HG03095 (cell line): ENCODE measurements at regions not wholly inside any gene's neighbourhood (a gene's known extent, or its start where the extent isn't known, plus 50 kb on each side); places are given as distances from the start of the nearest gene placed in this dataset.
"Not testable (repeated sequence)": the region's sequence is repeated elsewhere in the genome, so short reads cannot be mapped to it uniquely, and the experiment has no call there.

Source experiments
- ATAC-seq: cut with Tn5 transposase; IDR thresholded peaks from one replicate; pipeline ENCODE4 v1.9.1; 2021; ENCODE audit warnings: moderate library complexity; ENCODE audit not compliant: unreplicated experiment

- no peak for ATAC-seq
Observed at GRCh38 chr5:128782446-128782845, 182.8 kb upstream of the SLC27A6 start.

DNA sequence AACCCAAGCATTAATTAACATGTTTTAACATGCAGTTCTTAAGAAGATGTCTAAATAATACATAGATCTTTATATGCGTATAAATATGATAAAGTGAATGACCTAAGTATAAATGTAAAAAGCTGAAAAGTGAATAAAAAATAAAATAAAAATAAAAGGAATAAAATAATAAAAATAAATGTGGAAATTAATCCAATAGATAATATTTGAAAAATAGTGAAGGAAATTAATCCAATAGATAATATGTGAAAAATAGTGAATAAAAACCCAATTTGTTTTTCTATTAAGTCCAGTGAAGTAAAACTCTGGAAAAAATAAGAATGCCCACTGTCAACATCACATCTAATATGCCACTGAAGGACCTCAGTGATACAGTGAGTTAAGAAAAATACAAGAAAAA, 180.6 kb upstream of the SLC27A6 start:
- no peak for ATAC-seq

DNA sequence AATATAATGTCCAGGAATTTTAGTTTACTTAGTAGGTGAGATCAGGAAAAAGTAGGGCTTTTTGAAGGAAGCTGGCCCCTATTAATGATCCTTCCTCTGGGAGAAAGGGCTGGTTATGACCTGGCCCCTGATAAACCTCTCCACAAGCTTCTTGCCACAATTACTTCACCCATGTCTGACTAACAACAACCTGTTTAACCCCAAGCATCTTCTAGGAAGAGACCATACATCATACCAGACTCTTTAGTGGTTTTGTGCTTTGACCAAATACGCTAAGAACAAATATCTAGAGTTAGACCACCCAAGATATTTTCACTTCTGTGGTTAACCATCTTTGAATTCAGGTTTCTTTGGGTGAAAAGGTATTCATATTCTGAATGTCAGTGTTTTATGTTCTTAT, 174.0 kb upstream of the SLC27A6 start:
- ATAC-seq, result no peak

DNA sequence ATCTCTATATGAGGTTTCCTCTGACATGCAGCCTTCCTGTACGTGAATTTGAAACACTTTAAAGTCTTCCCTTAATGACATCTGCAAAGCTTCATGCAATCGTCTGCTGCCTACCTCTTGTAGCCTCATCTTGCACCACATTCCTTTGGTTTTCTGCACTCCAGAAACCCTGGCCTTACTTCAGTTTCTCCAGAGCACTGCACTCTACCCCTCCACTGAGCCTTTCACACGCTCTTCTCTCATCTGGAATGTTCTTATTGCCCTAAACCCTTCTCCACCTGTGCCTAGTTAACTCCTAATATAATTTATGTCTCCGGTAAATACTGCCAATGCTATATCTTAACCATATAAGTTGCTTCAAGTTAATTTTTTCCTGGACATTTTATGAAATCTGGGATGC, 168.8 kb upstream of the SLC27A6 start:
- ATAC-seq, result no peak

DNA sequence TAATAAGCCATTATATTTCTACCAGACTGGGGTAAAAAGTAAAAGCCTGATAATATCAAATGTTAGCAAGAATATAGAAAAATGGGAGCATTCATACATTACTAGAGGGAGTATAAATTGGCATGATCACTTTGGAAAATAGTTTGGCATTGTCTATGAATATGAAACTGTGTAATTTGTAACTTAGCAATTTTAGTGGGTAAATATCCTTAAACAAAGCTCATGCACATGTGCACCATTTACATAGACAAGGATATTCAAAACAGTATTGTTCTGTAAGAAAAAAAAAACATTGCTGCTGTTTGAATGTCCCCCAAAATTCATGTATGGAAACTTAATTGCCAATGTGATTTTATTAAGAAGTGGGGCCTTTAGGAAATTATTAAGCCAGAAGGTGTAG, 166.4 kb upstream of the SLC27A6 start:
- ATAC-seq, result no peak

DNA sequence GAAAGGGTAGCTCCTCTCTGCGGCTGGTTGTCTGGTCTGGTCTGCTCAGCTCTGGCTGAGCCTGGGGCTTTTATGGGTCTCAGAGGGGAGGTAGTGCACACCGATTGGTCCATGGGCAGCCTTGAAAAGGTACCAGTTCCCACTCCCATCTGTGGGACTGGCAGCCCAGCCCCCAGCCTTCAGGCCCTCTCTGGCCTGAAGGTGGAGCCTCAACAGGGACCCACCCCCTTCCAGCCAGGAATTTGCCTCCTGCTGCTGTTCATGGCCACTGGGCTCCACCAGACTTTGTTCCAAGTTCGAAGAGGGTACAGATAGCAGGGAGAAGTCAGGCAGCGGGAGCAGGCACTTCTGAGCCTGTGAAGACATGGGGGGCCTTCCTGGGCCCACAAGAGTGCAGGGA, 165.3 kb upstream of the SLC27A6 start:
- ATAC-seq, result no peak

DNA sequence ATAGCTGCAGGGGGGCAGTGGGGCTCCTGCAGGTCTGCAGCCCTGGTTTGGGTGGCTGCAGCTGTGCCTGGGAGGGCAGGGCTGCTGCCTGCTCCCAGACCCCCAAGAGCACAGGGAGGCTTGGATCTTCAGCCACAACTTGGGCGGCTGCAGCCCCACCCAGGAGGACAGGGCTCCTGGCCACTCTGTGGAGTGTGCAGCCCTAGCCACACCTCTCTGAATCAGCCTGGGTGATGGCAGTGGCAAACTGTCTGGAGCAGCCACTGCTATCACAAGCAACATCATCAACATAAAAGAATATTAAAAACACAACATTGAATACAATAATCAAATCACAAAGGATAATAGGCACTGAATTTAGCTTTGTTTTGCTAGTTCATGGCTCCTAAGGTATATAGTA, 164.9 kb upstream of the SLC27A6 start:
- ATAC-seq, result no peak

DNA sequence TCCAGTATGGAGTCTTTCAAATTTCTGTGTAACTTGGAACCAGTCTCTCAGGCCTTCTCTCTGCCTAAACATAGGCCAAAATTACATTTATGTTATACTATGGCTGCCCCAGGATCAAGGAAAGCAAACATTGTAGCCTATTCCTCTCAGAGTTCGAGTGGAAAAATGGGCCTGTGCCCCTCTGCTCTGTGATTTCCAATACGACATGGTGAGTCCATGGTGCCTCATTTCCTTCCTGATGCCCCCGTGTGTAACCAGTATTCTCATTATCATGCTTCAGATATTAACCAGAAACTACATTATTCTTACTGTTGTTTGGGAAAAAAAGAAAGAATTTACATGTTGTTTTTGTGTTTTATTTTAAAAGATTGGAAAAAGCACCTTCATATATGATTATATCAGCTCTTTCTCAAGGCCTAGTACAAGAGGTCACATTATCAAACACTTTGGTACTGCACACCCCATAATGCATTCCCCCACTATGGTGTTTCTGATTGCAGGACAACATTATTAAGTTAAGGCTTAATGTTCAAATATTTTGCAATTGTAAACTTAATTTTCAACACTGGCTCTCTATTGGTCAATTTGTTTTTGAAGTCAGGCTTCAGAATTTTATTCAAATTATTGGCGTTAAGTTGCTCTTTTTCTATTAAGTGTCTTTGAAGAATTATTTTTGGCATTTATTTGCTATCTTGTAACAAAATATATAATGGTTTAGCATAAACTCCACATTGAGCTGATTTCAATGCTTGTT, 151.8 kb upstream of the SLC27A6 start:
- ATAC-seq, result no peak

GRCh38 chr5:128815201-128815600, 150.1 kb upstream of the SLC27A6 start:
- ATAC-seq, result no peak

GRCh38 chr5:128825826-128826225, 139.5 kb upstream of the SLC27A6 start:
- no peak for ATAC-seq

DNA sequence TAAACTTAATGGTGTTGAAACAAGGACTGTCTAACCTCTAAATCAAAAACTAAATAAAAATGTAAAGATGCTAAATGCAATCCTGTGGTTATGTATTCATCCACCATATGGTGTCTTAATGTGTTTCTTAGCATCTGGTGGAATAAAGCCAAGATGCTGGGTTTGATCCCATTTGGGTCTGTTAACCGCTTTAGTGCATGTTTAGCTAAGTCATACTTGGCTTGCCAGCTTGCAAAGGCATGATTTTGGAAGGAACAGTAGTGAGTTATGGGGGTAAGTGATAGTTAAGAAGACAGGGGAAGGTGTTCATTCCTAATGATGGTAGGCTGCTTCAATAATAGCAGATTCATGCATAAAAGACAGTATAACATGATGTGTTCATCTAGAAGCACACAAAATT, 139.0 kb upstream of the SLC27A6 start:
- ATAC-seq, result no peak

GRCh38 chr5:128836571-128836970, 128.7 kb upstream of the SLC27A6 start:
- no peak for ATAC-seq

DNA sequence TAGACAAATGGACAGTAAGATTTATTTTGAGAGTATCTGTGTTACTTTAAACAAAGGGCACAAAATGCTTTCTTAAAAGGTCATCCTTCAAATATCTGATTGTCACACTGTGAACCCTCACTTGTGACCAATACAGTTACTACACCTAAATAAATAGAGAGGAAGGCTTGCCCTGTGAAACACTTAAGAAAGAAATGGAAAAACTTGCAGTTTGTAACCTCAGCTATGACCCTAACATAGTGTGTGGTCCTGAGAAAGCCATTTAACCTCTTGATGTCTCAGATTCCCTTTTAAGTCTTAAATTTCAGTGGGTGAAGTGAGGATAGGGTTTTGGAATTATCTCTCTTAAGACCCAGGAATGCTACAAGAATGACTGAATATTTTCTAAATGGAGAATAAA, 126.7 kb upstream of the SLC27A6 start:
- no peak for ATAC-seq

DNA sequence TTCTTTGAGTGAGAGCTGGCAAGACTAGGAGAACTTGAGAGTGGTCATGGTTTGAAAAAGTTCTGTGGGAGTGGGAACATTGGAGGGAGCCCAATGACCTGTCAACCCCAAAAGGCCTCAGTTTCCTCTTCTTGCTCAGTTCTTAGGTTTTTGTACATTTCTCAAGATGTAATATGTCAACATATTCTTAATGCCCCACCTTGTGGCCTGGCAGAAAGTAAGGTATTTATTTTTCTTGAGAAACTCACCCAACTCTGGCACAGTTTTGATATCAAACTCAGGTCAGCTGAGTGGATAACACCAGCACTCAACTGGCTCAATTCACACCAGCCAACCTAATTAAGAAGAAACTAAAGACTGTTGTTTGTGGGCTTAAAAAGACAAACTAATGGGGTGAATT, 123.0 kb upstream of the SLC27A6 start:
- ATAC-seq, result no peak

DNA sequence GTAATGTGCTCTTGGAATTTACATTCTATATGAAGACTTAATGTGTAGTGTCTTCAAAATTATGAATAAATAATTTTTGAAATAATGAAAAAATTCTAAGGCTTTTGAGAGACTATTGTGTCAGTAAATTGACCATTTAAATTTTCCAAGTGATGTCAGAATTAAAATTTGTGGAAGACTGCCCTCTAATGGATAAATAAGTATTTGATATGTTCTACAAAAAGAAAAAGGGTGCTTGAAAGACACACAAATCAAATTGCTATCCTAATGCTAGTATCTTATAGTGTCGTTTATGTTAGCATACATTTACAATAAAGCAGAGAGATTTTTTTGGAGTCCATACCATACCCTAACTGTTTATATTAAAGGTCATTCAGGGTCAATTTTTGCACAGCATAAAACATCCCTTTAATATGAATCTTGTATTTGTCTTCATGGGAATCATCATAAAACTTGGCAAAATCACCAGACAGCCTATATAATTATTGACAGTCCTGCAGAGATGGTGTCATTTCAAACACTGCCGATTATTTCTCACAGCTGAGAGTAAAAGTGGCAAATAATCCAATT, 120.8 kb upstream of the SLC27A6 start:
- ATAC-seq, result no peak

GRCh38 chr5:128850049-128850448, 115.2 kb upstream of the SLC27A6 start:
- no peak for ATAC-seq

GRCh38 chr5:128854931-128855330, 110.4 kb upstream of the SLC27A6 start:
- no peak for ATAC-seq

- no peak for ATAC-seq
Observed at GRCh38 chr5:128857076-128857677, 108.1 kb upstream of the SLC27A6 start.

- ATAC-seq, result no peak
Observed at GRCh38 chr5:128858995-128859394, 106.3 kb upstream of the SLC27A6 start.

DNA sequence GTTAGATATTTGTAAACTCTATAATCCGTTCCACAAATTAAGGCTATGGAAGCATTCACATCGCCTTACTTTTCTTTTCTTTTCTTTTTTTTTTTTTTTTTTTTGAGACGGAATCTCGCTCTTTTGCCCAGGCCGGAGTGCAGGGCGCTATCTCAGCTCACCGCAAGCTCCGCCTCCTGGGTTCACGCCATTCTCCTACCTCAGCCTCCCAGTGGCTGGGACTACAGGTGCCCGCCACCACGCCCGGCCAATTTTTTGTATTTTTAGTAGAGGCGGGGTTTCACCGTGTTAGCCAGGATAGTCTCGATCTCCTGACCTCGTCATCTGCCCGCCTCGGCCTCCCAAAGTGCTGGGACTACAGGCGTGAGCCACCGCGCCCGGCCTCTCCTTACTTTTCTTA, 104.1 kb upstream of the SLC27A6 start:
- not testable (repeated sequence) for ATAC-seq

DNA sequence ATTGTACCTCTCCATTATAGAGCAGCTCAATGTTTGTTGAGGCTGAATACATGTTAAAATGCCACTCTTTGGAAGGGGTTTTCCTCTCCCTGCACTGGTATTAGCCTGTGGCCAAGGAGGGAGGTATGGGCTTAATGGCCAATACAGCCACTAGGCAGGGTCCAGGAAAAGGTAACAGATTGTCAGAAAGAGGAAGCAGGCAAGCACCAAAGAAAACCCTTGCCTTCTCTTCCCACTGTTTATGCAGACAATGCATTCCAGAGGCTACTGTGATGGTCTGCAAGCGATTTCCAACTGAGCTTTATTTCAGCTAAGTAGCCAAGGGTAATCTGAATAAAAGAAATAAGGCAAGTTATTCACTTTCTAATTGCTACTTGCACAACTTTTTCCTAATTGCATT, 95.3 kb upstream of the SLC27A6 start:
- ATAC-seq, result no peak

GRCh38 chr5:128870373-128870772, 94.9 kb upstream of the SLC27A6 start:
- no peak for ATAC-seq

GRCh38 chr5:128870923-128871322, 94.4 kb upstream of the SLC27A6 start:
- ATAC-seq, result no peak
